BE2C (cell line): ENCODE measurements at regions not wholly inside any gene's neighbourhood (a gene's known extent, or its start where the extent isn't known, plus 50 kb on each side); places are given as distances from the start of the nearest gene placed in this dataset.

Source experiments
- DNase-seq: peaks from one replicate; pipeline ENCODE4 v3.0.0-alpha.2; 2020
- H3K27me3 ChIP-seq: fragments of 250-450 bp; sonication (Bioruptor Pico); 2 replicates; pipeline ENCODE4 v1.5.1; 2020; ENCODE audit warnings: mild to moderate bottlenecking
- H3K36me3 ChIP-seq: fragments of 250-450 bp; sonication (Bioruptor Pico); 2 replicates; pipeline ENCODE4 v1.5.1; 2020; ENCODE audit warnings: mild to moderate bottlenecking
- H3K4me1 ChIP-seq: fragments of 250-450 bp; sonication (Bioruptor Pico); 2 replicates; pipeline ENCODE4 v1.5.1; 2020
- H3K4me3 ChIP-seq: 2 replicates; pipeline ENCODE4 v1.5.1; 2011; ENCODE audit warnings: low read depth, low read length
- H3K9me3 ChIP-seq: fragments of 250-450 bp; sonication (Bioruptor Pico); 2 replicates; pipeline ENCODE4 v1.5.1; 2020
- TF ChIP-seq, protein P1 (sequence below): IDR thresholded peaks from 2 replicates; pipeline ENCODE4 v1.5.1; 2012; ENCODE audit warnings: mild to moderate bottlenecking, low read depth, low read length

DNA sequence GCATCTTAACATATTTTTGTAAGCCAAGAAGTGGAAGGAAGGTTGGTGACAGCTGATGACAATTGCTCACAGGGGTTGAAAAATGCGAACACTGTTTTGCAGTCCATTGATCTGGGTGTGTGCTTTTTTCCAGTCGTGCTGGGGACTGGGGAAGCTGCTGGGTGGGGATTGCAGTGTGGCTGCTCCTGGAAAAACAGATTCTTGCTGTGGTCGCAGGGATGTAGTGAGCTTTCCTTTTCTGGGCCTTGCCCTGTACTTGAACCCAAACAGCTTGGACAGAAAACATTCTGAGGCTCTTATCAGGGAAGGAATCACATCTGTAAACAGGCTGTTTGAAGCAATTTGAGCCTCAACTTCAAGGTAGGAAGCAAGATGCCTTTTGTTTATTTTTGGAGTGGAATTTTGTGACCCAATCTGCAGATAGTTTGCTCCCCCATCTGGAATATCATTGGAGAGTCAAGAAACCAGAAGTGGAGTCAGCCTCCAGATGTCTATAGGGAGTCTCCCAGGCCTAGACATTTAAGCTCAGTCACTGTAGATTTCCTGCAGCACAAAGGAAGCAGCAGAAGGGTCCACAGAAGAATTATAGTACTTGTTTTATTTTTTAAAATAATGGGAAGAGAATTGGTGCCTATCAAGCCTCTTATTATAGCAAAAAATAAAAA, 279.2 kb upstream of the FERMT1 start:
- Histone ChIP-seq H3K9me3 (no peaks in the 10 kb centered on the region), H3K4me3 (no peak overlapping the region)
- no peak for DNase-seq

DNA sequence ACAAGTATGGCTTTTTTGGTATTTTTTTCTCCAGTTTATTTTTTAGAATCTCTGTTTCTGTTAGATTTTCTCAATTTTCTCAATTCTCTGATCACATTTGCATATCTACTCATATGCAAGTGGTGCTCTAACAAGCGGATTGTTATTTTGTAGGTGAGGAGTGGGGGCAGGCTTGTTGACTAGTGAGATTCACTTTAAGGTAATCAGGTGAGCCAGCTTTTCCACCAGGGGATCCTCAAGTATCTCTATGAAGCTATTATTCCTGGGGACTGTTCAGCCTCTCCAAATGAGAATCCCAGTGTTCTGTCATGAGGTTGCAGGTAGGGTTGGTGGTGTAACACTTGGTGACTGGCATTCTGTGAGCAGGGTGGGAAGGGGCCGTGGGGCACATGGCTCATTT, 274.3 kb upstream of the FERMT1 start:
- H3K36me3 ChIP-seq, result no peaks in the 10 kb centered on the region
- H3K4me1 ChIP-seq, result no peaks in the 10 kb centered on the region
- no peaks in the 10 kb centered on the region for H3K27me3 ChIP-seq
- TF ChIP-seq, protein P1, sequence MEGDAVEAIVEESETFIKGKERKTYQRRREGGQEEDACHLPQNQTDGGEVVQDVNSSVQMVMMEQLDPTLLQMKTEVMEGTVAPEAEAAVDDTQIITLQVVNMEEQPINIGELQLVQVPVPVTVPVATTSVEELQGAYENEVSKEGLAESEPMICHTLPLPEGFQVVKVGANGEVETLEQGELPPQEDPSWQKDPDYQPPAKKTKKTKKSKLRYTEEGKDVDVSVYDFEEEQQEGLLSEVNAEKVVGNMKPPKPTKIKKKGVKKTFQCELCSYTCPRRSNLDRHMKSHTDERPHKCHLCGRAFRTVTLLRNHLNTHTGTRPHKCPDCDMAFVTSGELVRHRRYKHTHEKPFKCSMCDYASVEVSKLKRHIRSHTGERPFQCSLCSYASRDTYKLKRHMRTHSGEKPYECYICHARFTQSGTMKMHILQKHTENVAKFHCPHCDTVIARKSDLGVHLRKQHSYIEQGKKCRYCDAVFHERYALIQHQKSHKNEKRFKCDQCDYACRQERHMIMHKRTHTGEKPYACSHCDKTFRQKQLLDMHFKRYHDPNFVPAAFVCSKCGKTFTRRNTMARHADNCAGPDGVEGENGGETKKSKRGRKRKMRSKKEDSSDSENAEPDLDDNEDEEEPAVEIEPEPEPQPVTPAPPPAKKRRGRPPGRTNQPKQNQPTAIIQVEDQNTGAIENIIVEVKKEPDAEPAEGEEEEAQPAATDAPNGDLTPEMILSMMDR, result no peak
- DNase-seq, result no peak
- no peak overlapping the region for H3K4me3 ChIP-seq
- H3K9me3 ChIP-seq, result no peaks in the 10 kb centered on the region

More for the DNA sequence above, 279.2 kb upstream of the FERMT1 start:
- H3K4me1 ChIP-seq, result no peaks in the 10 kb centered on the region
- no peaks in the 10 kb centered on the region for H3K36me3 ChIP-seq
- TF ChIP-seq, protein P1, result no peak
- H3K27me3 ChIP-seq, result no peaks in the 10 kb centered on the region

DNA sequence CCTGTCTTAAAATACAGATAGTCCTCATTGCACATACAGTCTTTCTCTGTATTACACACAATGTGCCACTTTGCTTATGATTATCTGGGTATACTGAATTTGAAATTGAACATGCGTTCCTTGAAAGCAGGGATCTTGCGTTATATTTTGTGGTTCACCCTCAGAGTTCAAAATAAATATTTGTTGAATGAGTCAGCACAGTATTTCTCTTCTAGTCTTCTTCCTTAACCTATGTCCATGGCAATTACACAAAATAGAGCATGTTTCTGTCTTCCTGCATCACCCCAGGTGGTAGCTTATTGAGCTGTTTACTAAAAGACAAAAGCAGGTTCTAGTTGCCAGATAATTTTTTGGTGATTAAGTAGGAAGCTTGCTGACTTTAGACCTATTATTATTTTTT, 272.9 kb upstream of the FERMT1 start:
- Histone ChIP-seq H3K9me3 (no peaks in the 10 kb centered on the region), H3K4me3 (no peak overlapping the region), H3K4me1 (no peaks in the 10 kb centered on the region), H3K36me3 (no peaks in the 10 kb centered on the region), H3K27me3 (no peaks in the 10 kb centered on the region)
- TF ChIP-seq, protein P1, result no peak
- DNase-seq, result no peak

DNA sequence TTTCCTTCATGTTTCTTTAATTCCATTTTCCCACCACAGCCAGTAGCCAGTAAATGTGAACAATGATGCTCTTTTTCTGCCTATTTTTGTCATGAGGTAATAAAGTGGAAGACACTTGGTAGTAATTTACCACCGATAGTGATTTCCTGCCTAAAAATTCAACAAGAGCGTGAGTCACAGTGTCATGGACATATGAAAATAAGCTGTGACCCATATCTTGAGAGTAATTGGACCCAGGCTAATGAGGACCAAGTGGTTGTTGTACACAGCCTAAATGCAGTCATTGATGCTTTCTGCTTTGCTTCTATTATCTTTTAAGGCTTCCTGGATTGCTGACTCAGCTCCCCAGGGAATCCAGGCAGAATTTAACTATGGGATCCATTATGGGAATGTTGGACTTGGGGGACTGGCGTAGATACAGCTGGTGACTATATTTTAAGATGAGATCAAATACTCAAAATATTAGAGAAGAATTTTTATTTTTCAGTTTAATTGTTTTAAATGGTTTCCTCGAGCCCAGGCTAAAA, 265.9 kb upstream of the FERMT1 start:
- H3K9me3 ChIP-seq, result no peaks in the 10 kb centered on the region
- DNase-seq, result no peak
- no peaks in the 10 kb centered on the region for H3K36me3 ChIP-seq
- TF ChIP-seq, protein P1, result no peak
- H3K27me3 ChIP-seq, result no peaks in the 10 kb centered on the region
- no peaks in the 10 kb centered on the region for H3K4me1 ChIP-seq
- H3K4me3 ChIP-seq, result no peak overlapping the region

DNA sequence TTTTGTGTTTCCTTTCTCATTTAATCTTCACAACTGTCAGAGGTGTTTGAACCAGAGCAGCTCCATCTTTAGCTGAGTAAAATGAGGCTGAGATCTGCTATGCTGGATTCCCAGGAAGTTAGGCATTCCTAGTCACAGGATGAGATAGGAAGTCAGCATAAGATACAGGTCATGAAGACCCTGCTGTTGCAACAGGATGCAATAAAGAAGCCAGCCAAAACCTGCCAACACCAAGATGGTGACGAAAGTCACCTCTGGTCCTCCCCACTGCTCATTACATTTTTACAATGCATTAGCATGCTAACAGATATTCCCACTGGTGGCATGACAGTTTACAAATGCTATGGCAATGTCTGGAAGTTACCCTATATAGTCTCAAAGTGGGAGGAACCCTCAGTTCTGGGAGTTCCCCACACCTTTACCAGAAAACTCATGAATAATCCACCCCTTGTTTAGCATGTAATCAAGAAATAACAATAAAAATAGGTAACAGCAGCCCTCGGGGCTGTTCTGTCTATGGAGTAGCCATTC, 262.2 kb upstream of the FERMT1 start:
- H3K36me3 ChIP-seq, result no peaks in the 10 kb centered on the region
- H3K27me3 ChIP-seq, result no peaks in the 10 kb centered on the region
- DNase-seq, result no peak
- TF ChIP-seq, protein P1, result no peak
- H3K4me1 ChIP-seq, result no peaks in the 10 kb centered on the region
- H3K9me3 ChIP-seq, result no peaks in the 10 kb centered on the region
- H3K4me3 ChIP-seq, result no peak overlapping the region

DNA sequence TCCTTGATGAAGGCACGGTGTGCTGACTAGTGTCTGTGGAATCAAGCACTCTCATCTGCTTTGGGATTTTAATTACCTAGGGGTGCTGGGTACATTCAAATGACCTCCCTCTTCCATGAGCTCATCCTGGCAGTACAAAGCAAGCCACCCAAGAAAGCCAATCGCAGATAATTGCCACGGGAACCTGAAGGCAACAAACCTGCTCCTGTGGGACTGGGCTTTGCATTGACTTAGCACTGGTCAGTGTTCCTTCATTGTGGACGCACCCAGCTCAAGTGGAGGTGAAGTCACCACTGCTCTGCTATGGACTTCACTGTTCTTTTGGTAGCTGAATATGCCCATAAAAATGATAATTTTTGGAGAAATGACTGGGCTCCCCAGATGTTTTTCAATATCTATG, 261.6 kb upstream of the FERMT1 start:
- Histone ChIP-seq H3K9me3 (no peaks in the 10 kb centered on the region), H3K36me3 (no peaks in the 10 kb centered on the region), H3K4me1 (no peaks in the 10 kb centered on the region), H3K27me3 (no peaks in the 10 kb centered on the region), H3K4me3 (no peak overlapping the region)
- TF ChIP-seq, protein P1, result no peak
- no peak for DNase-seq
